SK-N-SH treated with all-trans-retinoic acid at 6 μM for 48 hours (cell line): ENCODE measurements at regions not wholly inside any gene's neighbourhood (a gene's known extent, or its start where the extent isn't known, plus 50 kb on each side); places are given as distances from the start of the nearest gene placed in this dataset.

ENCODE experiments used
- ATAC-seq: fragments of 200-7000 bp; cut with Tn5 transposase; 3 replicates; pipeline ENCODE4 v1.9.1; 2020; ENCODE audit warnings: mild to moderate bottlenecking, moderate library complexity
- ARNTL ChIP-seq: fragments of 450-650 bp; formaldehyde crosslinking; IDR thresholded peaks from 2 replicates; pipeline ENCODE4 v1.5.0; 2020; ENCODE audit warnings: low read depth, mild to moderate bottlenecking, moderate library complexity, borderline replicate concordance
- BACH2 ChIP-seq: fragments of 250-450 bp; sonication (Bioruptor Pico); IDR thresholded peaks from 2 replicates; pipeline ENCODE4 v1.9.0; 2021; ENCODE audit warnings: mild to moderate bottlenecking, borderline replicate concordance
- CREB5 ChIP-seq: fragments of 250-450 bp; sonication (Bioruptor Pico); IDR thresholded peaks from 2 replicates; pipeline ENCODE4 v1.5.1; 2020; ENCODE audit warnings: low read depth, mild to moderate bottlenecking, moderate library complexity
- CSRNP3 ChIP-seq: fragments of 250-450 bp; sonication (Bioruptor Pico); IDR thresholded peaks from 2 replicates; pipeline ENCODE4 v1.5.1; 2021; ENCODE audit warnings: mild to moderate bottlenecking, moderate library complexity
- ESRRG ChIP-seq: fragments of 250-450 bp; sonication (Bioruptor Pico); IDR thresholded peaks from 2 replicates; pipeline ENCODE4 v1.6.1; 2021; ENCODE audit warnings: mild to moderate bottlenecking
- ISL1 ChIP-seq: fragments of 250-450 bp; sonication (Bioruptor Pico); IDR thresholded peaks from 2 replicates; pipeline ENCODE4 v2.1.2; 2022; ENCODE audit warnings: mild to moderate bottlenecking, moderate library complexity
- OSR1 ChIP-seq: fragments of 250-450 bp; sonication (Bioruptor Pico); IDR thresholded peaks from 2 replicates; pipeline ENCODE4 v1.8.0; 2022; ENCODE audit warnings: moderate library complexity, mild to moderate bottlenecking, inconsistent platforms
- PATZ1 ChIP-seq: fragments of 250-450 bp; sonication (Bioruptor Pico); IDR thresholded peaks from 2 replicates; pipeline ENCODE4 v1.8.0; 2020; ENCODE audit warnings: mild to moderate bottlenecking, moderate library complexity, borderline replicate concordance
- POU6F1 ChIP-seq: fragments of 250-450 bp; sonication (Bioruptor Pico); IDR thresholded peaks from 2 replicates; pipeline ENCODE4 v1.8.0; 2021; ENCODE audit warnings: low read depth, mild to moderate bottlenecking, moderate library complexity, borderline replicate concordance
- PPARA ChIP-seq: fragments of 250-450 bp; sonication (Bioruptor Pico); IDR thresholded peaks from 2 replicates; pipeline ENCODE4 v1.5.0; 2020; ENCODE audit warnings: mild to moderate bottlenecking, borderline replicate concordance
- RARB ChIP-seq: fragments of 250-450 bp; sonication (Bioruptor Pico); IDR thresholded peaks from 2 replicates; pipeline ENCODE4 v1.8.0; 2021; ENCODE audit warnings: mild to moderate bottlenecking, moderate library complexity
- SNAI2 ChIP-seq: fragments of 250-450 bp; sonication (Bioruptor Pico); IDR thresholded peaks from 2 replicates; pipeline ENCODE4 v1.5.0; 2020; ENCODE audit warnings: mild to moderate bottlenecking, moderate library complexity
- TCF4 ChIP-seq: fragments of 250-450 bp; sonication (Bioruptor Pico); IDR thresholded peaks from 2 replicates; pipeline ENCODE4 v1.8.0; 2021; ENCODE audit warnings: mild to moderate bottlenecking, moderate library complexity, borderline replicate concordance
- TOX ChIP-seq: fragments of 250-450 bp; sonication (Bioruptor Pico); IDR thresholded peaks from 2 replicates; pipeline ENCODE4 v1.8.0; 2021; ENCODE audit warnings: mild to moderate bottlenecking, moderate library complexity, borderline replicate concordance
- TSHZ2 ChIP-seq: fragments of 250-450 bp; sonication (Bioruptor Pico); IDR thresholded peaks from 2 replicates; pipeline ENCODE4 v1.5.0; 2020; ENCODE audit warnings: mild to moderate bottlenecking, moderate library complexity
- ZC3H10 ChIP-seq: fragments of 250-450 bp; sonication (Bioruptor Pico); IDR thresholded peaks from 2 replicates; pipeline ENCODE4 v1.5.1; 2021; ENCODE audit warnings: mild to moderate bottlenecking, moderate library complexity
- ZFP3 ChIP-seq: fragments of 250-450 bp; sonication (Bioruptor Pico); IDR thresholded peaks from 2 replicates; pipeline ENCODE4 v1.5.0; 2020; ENCODE audit warnings: mild to moderate bottlenecking, moderate library complexity
- ZFP30 ChIP-seq: fragments of 450-650 bp; formaldehyde crosslinking; IDR thresholded peaks from 2 replicates; pipeline ENCODE4 v1.5.0; 2022; ENCODE audit warnings: mild to moderate bottlenecking, moderate library complexity
- ZNF8 ChIP-seq: fragments of 450-650 bp; formaldehyde crosslinking; IDR thresholded peaks from 2 replicates; pipeline ENCODE4 v1.5.0; 2020; ENCODE audit warnings: mild to moderate bottlenecking, moderate library complexity

- TF ChIP-seq OSR1 (CRISPR knock-in tag), result no peak
- no peak for TF ChIP-seq ESRRG (CRISPR knock-in tag)
- ATAC-seq, result no peak
Measured at GRCh38 chr3:148333091-148333490, 364.6 kb upstream of the AGTR1 start.

- ATAC-seq, result no peak
- TF ChIP-seq ISL1 (CRISPR knock-in tag) (no peak), TSHZ2 (no peak), TOX (CRISPR knock-in tag) (no peak), ESRRG (CRISPR knock-in tag) (no peak), PATZ1 (CRISPR knock-in tag) (no peak), CREB5 (CRISPR knock-in tag) (no peak), PPARA (CRISPR knock-in tag) (no peak), ZC3H10 (CRISPR knock-in tag) (no peak), SNAI2 (CRISPR knock-in tag) (no peak), RARB (CRISPR knock-in tag) (no peak), ZFP30 (CRISPR knock-in tag) (no peak), ZFP3 (CRISPR knock-in tag) (no peak)
Measured at GRCh38 chr3:148335612-148336011, 362.1 kb upstream of the AGTR1 start.

GRCh38 chr3:148343416-148343815 lies 354.3 kb upstream of the AGTR1 start:
- no peak for ATAC-seq
- TF ChIP-seq PPARA (CRISPR knock-in tag) (no peak), BACH2 (CRISPR knock-in tag) (no peak), CREB5 (CRISPR knock-in tag) (no peak), TSHZ2 (no peak), ZNF8 (CRISPR knock-in tag) (no peak), CSRNP3 (CRISPR knock-in tag) (no peak), TOX (CRISPR knock-in tag) (no peak), ARNTL (no peak), POU6F1 (CRISPR knock-in tag) (no peak), PATZ1 (CRISPR knock-in tag) (no peak), OSR1 (CRISPR knock-in tag) (no peak), TCF4 (CRISPR knock-in tag) (no peak), ZFP3 (CRISPR knock-in tag) (no peak), ISL1 (CRISPR knock-in tag) (no peak)
- TF ChIP-seq, all 23 proteins: peak for 0
